Neutrophil (primary cell): ENCODE measurements at regions not wholly inside any gene's neighbourhood (a gene's known extent, or its start where the extent isn't known, plus 50 kb on each side); places are given as distances from the start of the nearest gene placed in this dataset.

Experiments used
- H3K27ac ChIP-seq: fragments of 200-600 bp; sonication (generic); 2 replicates; pipeline ENCODE4 v1.5.1; 2016; ENCODE audit warnings: mild to moderate bottlenecking, moderate library complexity
- H3K27me3 ChIP-seq: fragments of 200-600 bp; sonication (generic); 2 replicates; pipeline ENCODE4 v1.6.0; 2016; ENCODE audit warnings: mild to moderate bottlenecking
- H3K36me3 ChIP-seq: fragments of 200-600 bp; sonication (generic); 2 replicates; pipeline ENCODE4 v1.5.1; 2017
- H3K4me1 ChIP-seq, 2 experiments: fragments of 200-600 bp in 1 of 2; sonication (generic) in 1 of 2; 1 replicate in 1 of 2; 2 replicates in 1 of 2; pipeline versions ENCODE4 v1.5.1 to v1.6.1; 2013 to 2016; ENCODE audit warnings: low read depth in 1 of 2, low read length in 1 of 2, mild to moderate bottlenecking in 1 of 2, moderate library complexity in 1 of 2; ENCODE audit not compliant: control insufficient read depth in 1 of 2, insufficient read depth in 1 of 2
- H3K4me3 ChIP-seq, 2 experiments: fragments of 200-600 bp in 1 of 2; sonication (generic) in 1 of 2; 1 replicate in 1 of 2; 2 replicates in 1 of 2; pipeline ENCODE4 v1.5.1; 2013 to 2016; ENCODE audit warnings: low read depth in 1 of 2, low read length in 1 of 2, mild to moderate bottlenecking in 1 of 2, moderate library complexity in 1 of 2
- H3K9me3 ChIP-seq: fragments of 200-600 bp; sonication (generic); 2 replicates; pipeline ENCODE4 v1.5.1; 2016
- TF ChIP-seq, protein P1 (sequence below): fragments of 200-600 bp; sonication (generic); IDR thresholded peaks from 2 replicates; pipeline ENCODE4 v1.5.1; 2016; ENCODE audit warnings: antibody characterized with exemption

DNA sequence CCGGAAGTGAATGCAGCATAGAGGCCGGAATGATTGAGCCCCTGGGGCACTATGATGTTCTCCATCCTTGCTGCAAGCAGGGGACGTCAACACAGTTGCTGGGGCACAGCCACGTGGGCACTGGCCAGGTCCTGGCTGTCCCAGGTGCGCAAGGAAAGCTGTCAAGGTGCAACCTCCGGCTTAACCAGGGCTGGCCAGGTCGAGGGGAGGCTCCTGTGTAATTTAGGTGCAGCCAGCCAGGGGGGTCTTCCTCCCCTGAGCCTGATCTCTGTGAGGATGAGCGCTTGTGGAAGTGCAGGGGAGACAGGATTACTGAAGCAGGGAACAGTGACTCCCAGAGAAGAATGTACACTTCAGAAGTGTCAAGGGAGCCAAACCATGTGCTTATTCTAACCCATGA, 852.8 kb upstream of the TMEM132C start:
- H3K9me3 ChIP-seq = no peaks in the 10 kb centered on the region
- no peak overlapping the region for H3K27ac ChIP-seq
- TF ChIP-seq, protein P1, sequence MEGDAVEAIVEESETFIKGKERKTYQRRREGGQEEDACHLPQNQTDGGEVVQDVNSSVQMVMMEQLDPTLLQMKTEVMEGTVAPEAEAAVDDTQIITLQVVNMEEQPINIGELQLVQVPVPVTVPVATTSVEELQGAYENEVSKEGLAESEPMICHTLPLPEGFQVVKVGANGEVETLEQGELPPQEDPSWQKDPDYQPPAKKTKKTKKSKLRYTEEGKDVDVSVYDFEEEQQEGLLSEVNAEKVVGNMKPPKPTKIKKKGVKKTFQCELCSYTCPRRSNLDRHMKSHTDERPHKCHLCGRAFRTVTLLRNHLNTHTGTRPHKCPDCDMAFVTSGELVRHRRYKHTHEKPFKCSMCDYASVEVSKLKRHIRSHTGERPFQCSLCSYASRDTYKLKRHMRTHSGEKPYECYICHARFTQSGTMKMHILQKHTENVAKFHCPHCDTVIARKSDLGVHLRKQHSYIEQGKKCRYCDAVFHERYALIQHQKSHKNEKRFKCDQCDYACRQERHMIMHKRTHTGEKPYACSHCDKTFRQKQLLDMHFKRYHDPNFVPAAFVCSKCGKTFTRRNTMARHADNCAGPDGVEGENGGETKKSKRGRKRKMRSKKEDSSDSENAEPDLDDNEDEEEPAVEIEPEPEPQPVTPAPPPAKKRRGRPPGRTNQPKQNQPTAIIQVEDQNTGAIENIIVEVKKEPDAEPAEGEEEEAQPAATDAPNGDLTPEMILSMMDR = no peak
- H3K4me3 ChIP-seq = no peak overlapping the region
- no peaks in the 10 kb centered on the region for H3K36me3 ChIP-seq
- no peaks in the 10 kb centered on the region for H3K27me3 ChIP-seq
- no peaks in the 10 kb centered on the region for H3K4me1 ChIP-seq

- H3K36me3 ChIP-seq = no peaks in the 10 kb centered on the region
- no peaks in the 10 kb centered on the region for H3K9me3 ChIP-seq
- H3K27ac ChIP-seq = no peak overlapping the region
- H3K4me3 ChIP-seq = no peak overlapping the region
- H3K27me3 ChIP-seq = no peaks in the 10 kb centered on the region
- TF ChIP-seq, protein P1 = no peak
- no peaks in the 10 kb centered on the region for H3K4me1 ChIP-seq
Observed at GRCh38 chr12:127414636-127415035, 852.3 kb upstream of the TMEM132C start.

GRCh38 chr12:127416796-127417195, 850.2 kb upstream of the TMEM132C start:
- Histone ChIP-seq H3K36me3 (no peaks in the 10 kb centered on the region), H3K9me3 (no peaks in the 10 kb centered on the region), H3K27ac (no peak overlapping the region), H3K4me1 (no peaks in the 10 kb centered on the region), H3K4me3 (no peak overlapping the region), H3K27me3 (no peaks in the 10 kb centered on the region)
- TF ChIP-seq, protein P1 = no peak

- no peak overlapping the region for H3K27ac ChIP-seq
- H3K9me3 ChIP-seq = no peaks in the 10 kb centered on the region
- no peaks in the 10 kb centered on the region for H3K36me3 ChIP-seq
- H3K4me1 ChIP-seq = no peaks in the 10 kb centered on the region
- H3K4me3 ChIP-seq = no peak overlapping the region
- TF ChIP-seq, protein P1 = no peak
- H3K27me3 ChIP-seq = no peaks in the 10 kb centered on the region
Observed at GRCh38 chr12:127419111-127419510, 847.9 kb upstream of the TMEM132C start.

GRCh38 chr12:127421614-127422013, 845.4 kb upstream of the TMEM132C start:
- TF ChIP-seq, protein P1 = no peak
- Histone ChIP-seq H3K4me1 (no peaks in the 10 kb centered on the region), H3K4me3 (no peak overlapping the region), H3K9me3 (no peaks in the 10 kb centered on the region), H3K27me3 (no peaks in the 10 kb centered on the region), H3K27ac (no peak overlapping the region), H3K36me3 (no peaks in the 10 kb centered on the region)
